HG02981 (cell line): ENCODE measurements at regions not wholly inside any gene's neighbourhood (a gene's known extent, or its start where the extent isn't known, plus 50 kb on each side); places are given as distances from the start of the nearest gene placed in this dataset.

ENCODE experiments used
- ATAC-seq: cut with Tn5 transposase; IDR thresholded peaks from one replicate; pipeline ENCODE4 v1.9.1; 2021; ENCODE audit warnings: mild to moderate bottlenecking, moderate library complexity; ENCODE audit not compliant: unreplicated experiment

GRCh38 chr5:40080191-40080590 is 599.5 kb upstream of the PTGER4 start:
- ATAC-seq: no peak

- ATAC-seq: no peak
These were observed 600.7 kb upstream of the PTGER4 start for GRCh38 chr5:40078898-40079575.

GRCh38 chr5:40074826-40075225 is 604.9 kb upstream of the PTGER4 start:
- ATAC-seq: no peak

- ATAC-seq: no peak
These were observed 605.8 kb upstream of the PTGER4 start for GRCh38 chr5:40073927-40074326.

DNA sequence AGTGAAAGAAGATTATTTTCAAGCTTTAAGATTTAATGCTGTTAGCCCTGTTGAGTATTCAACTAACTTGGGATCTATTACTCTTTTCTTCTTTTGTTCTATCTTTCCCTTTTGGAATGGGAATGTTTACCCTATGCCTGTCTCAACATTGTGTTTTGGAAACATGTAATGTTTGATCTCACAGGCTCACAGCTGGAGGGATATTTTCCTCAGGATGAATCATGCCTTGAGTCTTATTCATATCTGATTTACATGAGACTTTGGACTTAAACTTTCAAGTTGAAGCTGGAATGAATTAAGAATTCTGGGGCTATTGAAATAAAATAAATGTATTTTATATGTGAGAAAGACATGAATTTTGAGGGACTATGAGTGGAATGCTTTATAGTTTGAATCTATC is 607.8 kb upstream of the PTGER4 start:
- ATAC-seq: no peak

DNA sequence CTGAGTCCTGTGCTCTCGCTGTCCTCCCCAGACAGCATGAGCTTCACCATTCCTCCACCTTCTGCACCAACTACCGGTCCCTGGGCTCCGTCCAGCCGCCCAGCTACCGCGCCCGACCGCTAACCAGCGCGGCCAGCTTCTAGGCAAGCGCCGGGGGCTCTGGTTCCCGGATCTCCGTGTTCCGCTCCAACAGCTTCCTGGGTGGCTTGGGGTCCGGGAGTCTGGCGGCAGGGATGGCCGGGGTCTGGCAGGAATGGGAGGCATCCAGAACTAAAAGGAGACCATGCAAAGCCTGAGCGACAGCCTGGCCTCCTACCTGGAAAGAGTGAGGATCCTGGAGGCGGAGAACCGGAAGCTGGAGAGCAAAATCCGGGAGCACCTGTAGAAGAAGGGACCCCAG is 613.1 kb upstream of the PTGER4 start:
- no peak for ATAC-seq

GRCh38 chr5:40052808-40053207 is 626.9 kb upstream of the PTGER4 start:
- ATAC-seq: no peak

- ATAC-seq: no peak
These were observed 622.0 kb upstream of the DAB2 start for GRCh38 chr5:40046792-40047191.

DNA sequence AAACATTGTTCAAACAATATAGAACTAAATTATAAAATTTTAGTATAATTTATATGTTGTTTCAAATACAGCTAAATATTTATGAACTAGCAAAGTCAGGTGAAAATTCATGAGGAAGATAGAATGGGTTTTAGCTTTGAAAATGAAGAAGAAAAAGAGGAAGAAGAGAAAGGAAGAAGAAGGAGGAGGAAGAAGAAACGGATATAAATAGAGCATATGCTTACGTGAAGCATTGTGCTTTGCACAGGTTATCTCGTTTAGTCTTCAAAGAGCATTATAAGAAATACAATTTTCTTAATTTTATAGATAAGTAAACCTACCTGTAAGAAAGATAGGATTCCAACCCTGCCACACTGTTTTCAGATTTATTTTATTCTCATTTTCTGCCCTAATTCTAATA is 620.6 kb upstream of the DAB2 start:
- no peak for ATAC-seq

GRCh38 chr5:40043916-40044315 is 619.1 kb upstream of the DAB2 start:
- no peak for ATAC-seq

DNA sequence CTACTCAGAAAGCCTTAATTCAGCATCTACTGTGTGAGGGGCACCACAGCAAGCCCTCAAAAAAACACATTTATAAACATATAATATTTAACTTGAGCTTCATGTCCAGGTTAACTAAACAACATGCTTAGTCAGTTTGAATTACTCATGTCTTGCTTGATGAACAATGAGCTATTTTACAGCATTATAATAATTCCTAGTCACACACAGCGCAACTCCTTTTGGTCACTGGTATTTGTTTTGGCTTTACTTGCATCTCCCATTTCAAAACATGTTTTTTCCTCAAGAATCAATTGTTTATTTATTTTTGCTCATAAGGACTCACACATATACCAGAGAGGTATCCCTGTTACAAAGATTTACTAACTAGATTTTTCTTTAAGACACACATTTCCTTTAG is 616.7 kb upstream of the DAB2 start:
- ATAC-seq: no peak

DNA sequence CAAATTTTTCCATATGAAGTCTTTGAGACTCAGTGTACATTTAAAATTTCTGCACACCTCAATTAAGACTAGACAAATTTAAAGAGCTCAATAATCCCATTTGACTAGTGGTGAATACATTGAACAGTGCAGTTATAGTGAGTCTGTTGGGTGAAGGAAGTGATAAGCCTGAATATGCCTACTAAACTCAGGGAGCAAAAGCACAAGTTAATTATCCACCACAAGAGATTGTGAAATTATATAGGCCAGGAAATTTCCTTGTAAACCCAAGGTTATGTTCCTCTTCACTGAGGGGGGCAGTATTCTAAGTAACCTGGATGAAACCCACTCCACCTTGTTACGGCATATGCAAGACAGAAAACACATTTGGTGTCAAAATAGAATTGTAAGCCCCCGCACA is 612.9 kb upstream of the DAB2 start:
- ATAC-seq: no peak

DNA sequence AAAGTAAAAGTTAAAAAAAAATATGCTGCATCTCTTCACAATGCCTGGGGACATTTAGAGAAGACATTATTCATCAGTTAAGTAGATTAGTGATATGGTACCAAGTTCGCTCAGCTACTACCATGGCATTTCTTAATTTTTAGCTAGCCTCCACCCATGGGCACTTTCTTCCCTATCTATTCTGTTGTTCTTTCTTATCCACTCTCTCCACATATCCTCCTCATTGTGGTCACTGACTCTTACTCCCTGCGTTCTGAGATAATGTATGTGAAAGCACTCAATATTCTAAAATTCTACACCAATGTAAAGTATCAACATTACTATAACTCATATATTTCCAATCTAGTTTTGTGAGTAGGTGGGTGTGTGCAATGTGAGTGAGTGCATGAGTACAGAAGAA is 609.7 kb upstream of the DAB2 start:
- ATAC-seq: no peak

- peak; percentile 99 for ATAC-seq
These were observed 608.6 kb upstream of the DAB2 start for GRCh38 chr5:40033411-40033810.

DNA sequence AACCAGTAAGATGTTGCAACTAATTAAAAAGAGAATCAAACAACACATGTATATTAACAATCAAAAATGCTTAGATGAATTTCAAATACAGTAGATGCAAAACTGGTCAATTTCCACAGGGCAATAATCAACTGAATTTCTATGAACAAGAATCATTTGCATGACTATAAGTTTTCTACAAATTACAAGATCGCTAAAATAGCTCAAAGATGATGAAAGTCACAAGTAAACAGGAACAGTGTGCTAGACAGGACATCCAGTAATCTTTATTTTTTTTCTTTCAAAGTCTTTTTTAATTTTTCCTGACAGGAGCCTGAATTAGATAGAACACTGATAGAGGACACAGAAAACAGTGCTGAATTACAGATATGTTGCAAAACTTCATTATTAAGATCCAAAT is 608.2 kb upstream of the DAB2 start:
- ATAC-seq: peak; percentile 10

- ATAC-seq: no peak
These were observed 605.9 kb upstream of the DAB2 start for GRCh38 chr5:40030661-40031060.

DNA sequence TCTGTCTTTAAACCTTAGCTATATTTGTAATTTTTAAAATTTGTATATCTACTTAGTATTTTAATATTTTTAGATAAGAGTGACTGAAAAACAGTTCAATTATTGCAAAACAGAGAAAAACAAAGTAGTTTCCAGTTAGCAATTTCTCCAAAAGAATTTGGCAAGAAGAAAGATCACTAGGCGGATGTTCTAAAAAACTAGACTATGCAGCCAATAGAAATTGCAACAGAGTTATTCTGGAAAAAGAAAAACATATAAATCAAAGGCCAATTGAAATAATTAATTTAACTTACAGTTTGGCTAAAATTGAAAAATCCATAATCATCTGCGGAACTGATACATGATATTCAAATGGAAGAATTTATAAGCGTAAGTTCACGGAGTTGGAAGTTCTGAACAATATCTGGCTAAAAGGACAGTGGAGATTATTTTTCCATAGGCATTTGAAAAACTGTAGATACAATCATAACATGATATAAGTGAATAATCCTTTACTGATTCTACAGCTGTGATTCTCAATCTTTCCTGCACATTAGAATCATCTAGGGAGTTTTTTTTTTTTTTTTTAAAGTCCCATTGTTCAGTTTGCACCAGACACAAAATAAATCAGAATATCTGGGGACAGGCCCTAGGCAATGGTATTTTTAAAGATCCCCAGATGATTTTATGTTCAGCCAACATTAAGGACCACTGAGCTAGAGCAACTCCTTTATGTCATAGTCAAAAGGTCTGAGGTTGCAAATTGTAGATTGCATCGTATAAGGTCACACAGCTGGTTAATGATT is 605.1 kb upstream of the DAB2 start:
- ATAC-seq: no peak

DNA sequence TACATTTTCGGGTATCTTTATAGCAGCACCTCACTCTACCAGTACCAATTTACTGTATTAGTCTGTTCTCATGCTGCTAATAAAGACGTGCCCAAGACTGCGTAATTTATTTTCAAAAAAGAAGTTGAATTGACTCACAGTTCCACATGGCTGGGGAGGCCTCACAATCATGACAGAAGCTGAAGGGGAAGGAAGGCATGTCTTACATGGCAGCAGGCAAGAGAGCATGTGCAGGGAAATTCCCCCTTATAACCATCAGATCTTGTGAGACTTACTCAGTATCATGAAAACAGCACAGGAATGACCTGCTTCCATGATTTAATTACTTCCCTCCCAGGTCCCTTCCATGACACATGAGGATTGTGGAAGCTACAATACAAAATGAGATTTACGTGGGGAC is 602.6 kb upstream of the DAB2 start:
- no peak for ATAC-seq

- ATAC-seq: no peak
These were observed 600.8 kb upstream of the DAB2 start for GRCh38 chr5:40025586-40025985.

GRCh38 chr5:40022057-40022456 is 597.3 kb upstream of the DAB2 start:
- ATAC-seq: no peak

DNA sequence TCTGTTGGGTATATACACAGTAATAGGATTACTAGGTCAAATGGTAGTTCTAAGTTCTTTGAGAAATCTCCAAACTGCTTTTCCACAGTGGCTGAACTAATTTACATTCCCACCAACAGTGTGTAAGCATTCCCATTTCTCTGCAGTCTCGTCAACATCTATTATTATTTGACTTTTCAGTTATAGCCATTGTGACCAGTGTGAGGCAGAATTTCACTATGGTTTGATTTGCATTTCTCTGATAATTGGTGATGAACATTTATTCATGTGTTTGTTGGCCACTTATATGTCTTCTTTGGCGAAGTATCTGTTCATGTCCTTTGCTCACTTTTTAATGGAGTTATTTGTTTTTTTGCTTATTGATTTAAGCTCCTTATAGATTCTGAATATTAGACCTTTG is 596.2 kb upstream of the DAB2 start:
- no peak for ATAC-seq

DNA sequence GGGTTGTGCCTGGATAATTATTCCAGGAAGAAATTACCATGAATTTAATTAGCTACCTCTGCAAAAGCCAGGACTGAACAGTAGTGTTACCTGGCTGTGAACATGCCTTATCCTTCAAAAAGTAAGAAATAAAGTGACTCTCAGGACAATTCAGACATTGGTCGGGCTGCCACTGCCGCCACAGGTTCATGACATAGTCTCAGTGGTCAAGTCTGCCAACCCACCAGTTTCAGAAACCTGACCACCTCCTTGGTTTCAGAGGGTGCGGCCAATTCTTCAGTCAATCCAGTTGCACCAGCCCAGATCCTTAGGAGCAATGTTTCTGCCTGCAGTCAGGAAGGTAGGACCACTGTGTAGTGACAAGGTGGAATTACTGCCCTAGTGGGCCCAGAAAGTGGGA is 593.1 kb upstream of the DAB2 start:
- ATAC-seq: no peak

- ATAC-seq: no peak
These were observed 592.4 kb upstream of the DAB2 start for GRCh38 chr5:40017135-40017534.
